Stimulated activated naive CD8-positive, alpha-beta T cell treated with anti-CD3 and anti-CD28 coated beads, Interleukin-15, Interleukin-2, amounts not matched to agents 100 ng/mL and 50 ng/mL, for 24 hours (primary cell): ENCODE measurements at regions not wholly inside any gene's neighbourhood (a gene's known extent, or its start where the extent isn't known, plus 50 kb on each side); places are given as distances from the start of the nearest gene placed in this dataset.

Experiments used
- H3K27ac Mint-ChIP-seq: one replicate; pipeline ENCODE4 v1.8.0; 2021; ENCODE audit warnings: mild to moderate bottlenecking, mixed read lengths
- H3K27me3 Mint-ChIP-seq: one replicate; pipeline ENCODE4 v1.8.0; 2021; ENCODE audit warnings: mixed read lengths
- H3K36me3 Mint-ChIP-seq: one replicate; pipeline ENCODE4 v1.8.0; 2021; ENCODE audit warnings: low read depth, mixed read lengths
- H3K4me1 Mint-ChIP-seq: one replicate; pipeline ENCODE4 v1.8.0; 2021; ENCODE audit warnings: low read depth, mixed read lengths
- H3K4me3 Mint-ChIP-seq: one replicate; pipeline ENCODE4 v1.8.0; 2021; ENCODE audit warnings: mild to moderate bottlenecking, mixed read lengths
- H3K9me3 Mint-ChIP-seq: one replicate; pipeline ENCODE4 v1.8.0; 2021; ENCODE audit warnings: mixed read lengths

DNA sequence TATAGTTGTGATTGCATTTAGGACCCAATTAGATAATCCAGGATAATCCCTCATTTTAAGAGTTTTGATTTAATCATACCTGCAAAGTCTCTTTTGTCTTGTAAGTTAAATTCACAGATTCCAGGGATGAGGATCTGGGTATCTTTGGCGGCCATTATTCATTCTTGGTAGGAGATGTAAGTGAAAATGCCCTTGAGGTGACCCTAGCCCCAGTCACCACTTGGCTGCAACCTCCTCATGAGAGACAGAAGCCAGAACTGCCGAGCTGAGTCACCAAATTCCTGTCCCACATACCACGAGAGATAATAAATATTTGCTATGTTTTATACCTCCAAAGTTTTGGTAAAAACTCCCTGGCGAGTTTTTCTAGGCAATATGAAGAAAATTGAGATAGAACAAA, 389.4 kb downstream of the RFC3 start:
- Mint-ChIP-seq H3K4me3 (no peak overlapping the region), H3K27ac (no peak overlapping the region), H3K36me3 (no peaks in the 10 kb centered on the region), H3K27me3 (no peaks in the 10 kb centered on the region), H3K4me1 (no peaks in the 10 kb centered on the region), H3K9me3 (no peaks in the 10 kb centered on the region)

DNA sequence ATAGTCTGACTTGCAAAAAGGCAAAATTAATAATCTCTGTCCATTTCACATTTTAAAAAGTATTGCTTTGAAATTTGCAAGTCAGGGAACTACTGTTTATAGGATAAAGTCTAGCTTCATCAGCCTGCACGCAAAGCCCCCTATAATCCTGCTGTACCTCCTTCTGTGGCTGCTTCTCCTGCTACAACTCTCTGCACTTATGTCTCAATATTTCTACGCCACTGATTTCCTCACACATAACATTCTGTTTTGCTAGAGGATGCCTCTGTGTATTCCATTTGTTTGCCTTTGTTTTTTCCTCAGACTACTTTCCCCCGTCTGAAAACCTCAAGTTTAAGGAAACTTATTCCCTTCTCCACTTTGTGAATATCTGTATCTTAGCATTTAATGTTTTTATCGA, 389.9 kb downstream of the RFC3 start:
- H3K4me3 Mint-ChIP-seq = no peak overlapping the region
- H3K4me1 Mint-ChIP-seq = no peaks in the 10 kb centered on the region
- H3K36me3 Mint-ChIP-seq = no peaks in the 10 kb centered on the region
- H3K27ac Mint-ChIP-seq = no peak overlapping the region
- no peaks in the 10 kb centered on the region for H3K9me3 Mint-ChIP-seq
- no peaks in the 10 kb centered on the region for H3K27me3 Mint-ChIP-seq

DNA sequence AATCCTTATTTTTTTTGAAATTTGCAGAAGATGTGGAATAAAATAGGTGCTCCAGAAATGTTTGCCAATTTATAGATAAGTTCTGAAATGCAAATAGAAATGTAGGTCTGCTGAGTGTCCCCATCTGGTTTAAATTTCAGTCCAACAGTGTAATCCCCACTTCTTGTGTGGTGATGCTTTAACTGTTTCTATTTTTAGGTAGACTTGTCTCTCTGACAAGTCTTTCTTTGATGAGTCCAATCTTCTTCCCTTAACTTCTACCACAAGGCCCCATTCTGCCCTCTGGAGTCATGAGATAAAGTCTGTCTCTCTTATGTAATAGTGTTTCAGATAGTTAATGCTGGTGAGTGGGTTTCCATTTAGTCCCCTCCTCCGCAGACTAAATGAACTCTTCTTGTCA, 390.4 kb downstream of the RFC3 start:
- Mint-ChIP-seq H3K4me3 (no peak overlapping the region), H3K9me3 (no peaks in the 10 kb centered on the region), H3K27ac (no peak overlapping the region), H3K4me1 (no peaks in the 10 kb centered on the region), H3K27me3 (no peaks in the 10 kb centered on the region), H3K36me3 (no peaks in the 10 kb centered on the region)

DNA sequence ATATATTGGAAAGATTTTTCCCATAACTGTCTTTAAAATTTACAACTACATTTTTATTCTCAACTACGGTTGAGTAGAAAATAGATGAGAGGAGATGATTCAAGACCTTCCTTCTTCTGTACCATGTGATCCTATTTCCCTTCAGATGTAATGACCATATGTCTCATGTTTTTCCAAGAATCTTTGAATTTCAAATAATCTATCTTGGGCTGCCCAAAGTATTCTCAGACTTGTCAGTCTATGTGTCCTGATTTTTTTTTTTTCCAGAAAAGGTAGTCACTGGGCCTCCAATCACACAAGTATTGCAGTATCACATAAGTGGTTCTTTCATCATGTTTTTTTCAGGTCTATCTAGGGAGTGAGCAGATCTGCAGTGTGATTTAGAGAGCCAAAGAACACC, 392.4 kb downstream of the RFC3 start:
- Mint-ChIP-seq H3K9me3 (no peaks in the 10 kb centered on the region), H3K27ac (no peak overlapping the region), H3K36me3 (no peaks in the 10 kb centered on the region)

DNA sequence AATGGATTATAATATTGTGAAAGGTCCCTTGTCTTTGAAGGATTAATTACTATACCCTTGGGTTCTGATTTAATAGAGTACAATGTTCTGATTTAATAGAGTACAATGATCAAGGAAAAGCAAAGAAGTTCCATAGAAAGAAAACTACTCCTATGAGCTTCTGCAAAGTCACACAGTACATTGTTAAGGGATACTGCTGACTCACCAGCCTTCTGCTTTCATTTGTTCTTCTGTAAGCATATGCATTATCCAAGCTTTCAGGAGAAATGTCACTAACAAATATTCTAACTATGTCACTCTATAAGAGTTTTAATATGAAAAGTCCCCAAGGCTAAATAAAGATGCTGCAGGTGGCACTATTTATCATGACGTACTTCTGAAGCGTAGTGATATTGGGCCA, 396.7 kb downstream of the RFC3 start:
- no peaks in the 10 kb centered on the region for H3K27me3 Mint-ChIP-seq
- H3K36me3 Mint-ChIP-seq = no peaks in the 10 kb centered on the region
- no peak overlapping the region for H3K4me3 Mint-ChIP-seq
- H3K4me1 Mint-ChIP-seq = no peaks in the 10 kb centered on the region
- H3K27ac Mint-ChIP-seq = no peak overlapping the region
- H3K9me3 Mint-ChIP-seq = no peaks in the 10 kb centered on the region

More for the DNA sequence above, 392.4 kb downstream of the RFC3 start:
- H3K27me3 Mint-ChIP-seq = no peaks in the 10 kb centered on the region
- no peaks in the 10 kb centered on the region for H3K4me1 Mint-ChIP-seq
- no peak overlapping the region for H3K4me3 Mint-ChIP-seq

DNA sequence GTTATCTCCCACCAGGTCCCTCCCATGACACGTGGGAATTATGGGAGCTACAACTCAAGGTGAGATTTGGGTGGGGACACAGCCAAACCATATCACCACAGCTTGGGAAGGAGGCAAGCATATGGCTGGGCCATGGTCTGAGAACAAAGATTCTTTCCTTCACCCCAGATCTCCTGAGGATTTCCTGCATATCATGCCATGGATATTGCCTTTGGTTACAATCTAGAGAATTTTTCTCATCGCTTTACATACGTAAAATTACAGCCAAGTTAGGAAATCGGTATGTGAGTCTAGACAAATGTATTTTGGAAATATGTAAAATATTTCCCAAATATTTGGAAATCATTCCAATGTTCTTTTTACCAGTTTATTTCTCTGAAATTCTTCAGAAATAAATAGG, 398.3 kb downstream of the RFC3 start:
- H3K9me3 Mint-ChIP-seq = no peaks in the 10 kb centered on the region
- no peaks in the 10 kb centered on the region for H3K27me3 Mint-ChIP-seq
- no peak overlapping the region for H3K4me3 Mint-ChIP-seq
- H3K36me3 Mint-ChIP-seq = no peaks in the 10 kb centered on the region
- H3K27ac Mint-ChIP-seq = no peak overlapping the region
- no peaks in the 10 kb centered on the region for H3K4me1 Mint-ChIP-seq

DNA sequence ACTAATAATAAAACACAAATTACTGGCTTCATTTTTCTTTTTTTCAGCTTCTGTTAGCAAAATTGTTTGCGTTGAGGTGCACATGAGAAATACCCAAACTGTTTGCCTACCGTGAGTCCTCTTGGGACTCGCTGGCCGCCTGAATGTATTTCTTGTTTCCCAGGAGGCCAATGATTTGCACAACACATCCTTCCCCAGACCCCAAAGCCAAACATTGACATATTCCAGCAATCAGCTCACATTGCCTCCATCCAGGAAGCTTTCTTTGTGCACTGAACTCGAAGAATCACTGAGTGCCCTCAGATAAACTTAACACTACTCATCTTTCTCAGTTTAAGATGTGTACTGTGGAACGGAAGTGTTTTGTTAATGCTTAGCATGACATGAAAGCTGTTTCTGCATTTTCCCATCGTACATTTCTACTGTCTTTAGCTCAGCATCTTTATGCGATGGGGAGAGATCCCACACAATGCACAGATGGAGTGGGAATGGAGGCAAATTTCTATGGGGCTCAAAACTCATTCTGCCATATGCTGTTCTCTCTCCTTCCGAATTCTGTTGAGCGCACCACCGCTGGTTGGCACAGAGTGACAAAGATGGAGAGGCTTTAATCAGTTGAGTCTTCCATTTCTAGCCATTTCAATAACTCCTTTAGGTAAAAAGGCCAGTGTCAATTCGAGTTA, 399.5 kb downstream of the RFC3 start:
- no peak overlapping the region for H3K4me3 Mint-ChIP-seq
- no peaks in the 10 kb centered on the region for H3K4me1 Mint-ChIP-seq
- H3K9me3 Mint-ChIP-seq = no peaks in the 10 kb centered on the region
- no peaks in the 10 kb centered on the region for H3K36me3 Mint-ChIP-seq
- H3K27ac Mint-ChIP-seq = no peak overlapping the region
- H3K27me3 Mint-ChIP-seq = no peaks in the 10 kb centered on the region

DNA sequence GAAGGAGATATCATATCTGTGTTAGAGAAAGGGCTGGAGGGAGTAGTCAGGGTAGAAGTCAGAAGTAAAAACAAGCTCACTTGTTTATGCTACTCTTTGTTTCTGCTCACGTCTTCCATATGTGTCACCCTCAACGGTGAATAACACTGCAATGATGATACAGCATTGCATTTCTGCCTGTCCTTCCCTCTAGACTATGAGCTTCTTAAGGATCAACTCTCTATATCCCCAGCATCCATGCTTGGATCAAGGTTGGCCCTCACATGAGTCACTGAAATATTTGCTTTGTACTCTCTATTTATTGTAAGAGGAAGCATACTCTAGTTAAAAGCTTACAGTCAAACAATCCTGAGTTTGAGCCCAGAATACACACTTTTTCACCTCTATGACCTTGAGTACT, 406.0 kb downstream of the RFC3 start:
- Mint-ChIP-seq H3K9me3 (peaks cover 4% of the 10 kb centered on the region), H3K27ac (no peak overlapping the region), H3K27me3 (no peaks in the 10 kb centered on the region), H3K4me3 (no peak overlapping the region), H3K4me1 (no peaks in the 10 kb centered on the region), H3K36me3 (no peaks in the 10 kb centered on the region)

DNA sequence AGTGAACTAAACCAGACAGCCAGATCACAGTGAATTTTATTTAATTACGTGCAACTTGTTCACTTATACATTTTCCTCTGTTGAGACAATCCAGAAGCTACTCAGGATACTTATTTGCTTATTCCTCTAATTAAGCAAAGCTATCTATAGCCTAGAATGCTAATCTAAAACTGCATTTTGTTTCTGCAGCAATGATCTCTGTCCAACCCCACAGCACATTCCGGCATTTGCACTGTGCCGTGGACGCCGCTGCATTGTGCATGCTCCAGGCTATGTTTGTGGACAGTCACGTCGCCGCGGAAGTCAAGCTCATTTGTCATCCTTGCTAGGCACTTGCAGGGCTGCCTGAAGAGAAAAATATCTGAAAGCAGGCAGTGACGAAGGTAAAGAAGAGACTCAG, 406.9 kb downstream of the RFC3 start:
- Mint-ChIP-seq H3K27ac (no peak overlapping the region), H3K4me3 (no peak overlapping the region), H3K9me3 (peaks cover 4% of the 10 kb centered on the region), H3K36me3 (no peaks in the 10 kb centered on the region), H3K27me3 (no peaks in the 10 kb centered on the region), H3K4me1 (no peaks in the 10 kb centered on the region)

DNA sequence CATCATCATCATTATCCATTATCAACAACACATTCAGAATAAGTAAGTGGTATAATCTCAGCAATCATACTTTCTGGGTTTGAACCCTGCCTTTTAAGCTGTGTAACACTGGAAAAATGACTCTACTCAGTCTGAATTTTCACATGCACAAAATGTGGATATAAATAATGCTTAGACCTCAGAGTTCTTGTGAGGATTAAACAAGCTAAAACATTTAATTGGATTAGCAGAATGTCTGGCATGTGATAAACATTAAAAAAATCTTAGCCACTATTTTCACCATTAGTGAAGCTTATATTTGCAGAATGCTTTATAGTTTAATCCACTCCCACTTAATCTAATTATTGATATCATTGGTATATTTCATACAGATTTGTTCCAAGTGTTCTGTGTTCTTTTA, 412.3 kb downstream of the RFC3 start:
- H3K4me1 Mint-ChIP-seq = no peaks in the 10 kb centered on the region
- H3K27me3 Mint-ChIP-seq = no peaks in the 10 kb centered on the region
- H3K27ac Mint-ChIP-seq = no peak overlapping the region
- peaks cover 11% of the 10 kb centered on the region for H3K9me3 Mint-ChIP-seq
- H3K36me3 Mint-ChIP-seq = no peaks in the 10 kb centered on the region
- H3K4me3 Mint-ChIP-seq = no peak overlapping the region

DNA sequence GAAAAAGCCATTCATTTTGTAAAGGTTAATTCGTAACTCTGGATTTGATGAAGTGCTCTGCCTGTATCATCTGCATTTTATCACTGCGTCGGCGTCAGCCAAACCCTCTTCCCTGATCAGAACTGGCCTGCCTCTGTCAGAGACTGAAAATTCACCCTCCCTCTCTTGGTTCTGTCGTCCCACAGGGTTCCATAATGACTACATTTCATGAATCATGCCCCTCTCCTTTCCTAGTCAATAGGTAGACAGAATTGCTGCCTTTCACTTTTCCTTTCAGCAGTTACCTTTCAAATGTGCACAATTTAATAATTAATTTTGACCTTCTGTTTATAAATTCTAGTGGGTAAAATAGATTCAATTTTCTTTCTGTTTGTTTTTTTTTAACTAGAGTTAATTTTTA, 423.4 kb downstream of the RFC3 start:
- no peaks in the 10 kb centered on the region for H3K27me3 Mint-ChIP-seq
- no peak overlapping the region for H3K4me3 Mint-ChIP-seq
- H3K9me3 Mint-ChIP-seq = peaks cover 5% of the 10 kb centered on the region
- no peaks in the 10 kb centered on the region for H3K4me1 Mint-ChIP-seq
- no peaks in the 10 kb centered on the region for H3K36me3 Mint-ChIP-seq
- H3K27ac Mint-ChIP-seq = no peak overlapping the region

DNA sequence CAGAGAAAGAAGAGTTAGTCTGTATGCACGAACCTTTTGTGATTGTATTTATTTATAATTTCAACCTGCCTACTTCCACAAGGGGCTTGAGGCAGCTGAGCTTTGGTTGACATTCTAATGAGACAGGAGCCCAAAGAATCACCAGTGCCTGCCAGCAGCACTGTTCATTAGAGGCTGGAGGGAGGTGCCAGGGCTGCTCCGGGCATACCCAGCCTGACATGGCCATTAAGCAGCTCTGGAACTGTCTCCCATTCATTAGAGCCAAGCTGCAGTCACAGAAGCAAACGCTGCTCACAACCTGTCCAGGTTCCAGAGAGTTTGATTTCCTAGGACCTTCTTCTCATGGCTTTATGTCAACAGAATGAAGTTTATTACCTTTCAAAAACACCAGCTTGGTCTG, 425.5 kb downstream of the RFC3 start:
- no peaks in the 10 kb centered on the region for H3K4me1 Mint-ChIP-seq
- H3K9me3 Mint-ChIP-seq = peaks cover 16% of the 10 kb centered on the region

DNA sequence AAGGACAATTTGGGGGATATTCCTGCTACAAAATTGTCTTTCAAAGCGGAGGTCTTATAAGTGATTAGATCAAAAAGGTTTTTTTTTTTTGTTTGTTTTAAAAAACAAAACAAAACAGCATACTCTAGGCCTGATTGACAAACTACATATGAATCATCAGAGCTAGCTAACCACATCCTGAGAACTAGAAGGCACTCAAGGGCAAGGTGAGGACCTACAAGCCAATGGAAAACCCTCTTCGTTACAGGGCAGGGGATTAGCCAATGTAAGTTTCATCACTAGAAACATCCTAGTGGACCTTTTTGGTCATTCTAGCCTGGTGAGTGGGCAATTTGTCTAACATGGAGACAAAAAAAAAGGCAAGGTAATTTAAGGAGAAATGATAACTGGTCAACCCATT, 428.6 kb downstream of the RFC3 start:
- Mint-ChIP-seq H3K27ac (no peak overlapping the region), H3K4me3 (no peak overlapping the region), H3K27me3 (no peaks in the 10 kb centered on the region), H3K9me3 (peaks cover 16% of the 10 kb centered on the region), H3K36me3 (no peaks in the 10 kb centered on the region), H3K4me1 (no peaks in the 10 kb centered on the region)

More for the DNA sequence above, 425.5 kb downstream of the RFC3 start:
- no peaks in the 10 kb centered on the region for H3K27me3 Mint-ChIP-seq
- no peak overlapping the region for H3K4me3 Mint-ChIP-seq
- H3K27ac Mint-ChIP-seq = no peak overlapping the region
- no peaks in the 10 kb centered on the region for H3K36me3 Mint-ChIP-seq

DNA sequence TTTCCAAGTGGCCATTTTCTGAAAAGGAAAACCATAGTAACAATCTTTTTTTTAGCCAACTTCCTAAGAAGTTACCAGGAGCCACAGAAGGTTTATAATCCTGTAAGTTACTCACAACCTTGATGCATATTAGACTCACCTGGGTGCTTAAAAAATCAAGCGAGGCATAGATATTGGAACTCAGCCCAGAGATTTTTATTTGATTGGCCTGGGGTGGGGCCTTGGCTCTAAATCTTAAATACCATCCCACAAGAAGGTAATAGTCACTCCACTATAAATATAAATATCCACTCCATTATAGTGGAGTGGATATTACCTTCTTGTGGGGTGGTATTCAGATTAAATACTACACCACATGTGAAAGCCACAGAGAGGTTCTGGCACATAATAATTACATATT, 429.6 kb downstream of the RFC3 start:
- Mint-ChIP-seq H3K9me3 (peaks cover 19% of the 10 kb centered on the region), H3K4me3 (no peak overlapping the region), H3K27me3 (no peaks in the 10 kb centered on the region), H3K4me1 (no peaks in the 10 kb centered on the region), H3K27ac (no peak overlapping the region), H3K36me3 (no peaks in the 10 kb centered on the region)

DNA sequence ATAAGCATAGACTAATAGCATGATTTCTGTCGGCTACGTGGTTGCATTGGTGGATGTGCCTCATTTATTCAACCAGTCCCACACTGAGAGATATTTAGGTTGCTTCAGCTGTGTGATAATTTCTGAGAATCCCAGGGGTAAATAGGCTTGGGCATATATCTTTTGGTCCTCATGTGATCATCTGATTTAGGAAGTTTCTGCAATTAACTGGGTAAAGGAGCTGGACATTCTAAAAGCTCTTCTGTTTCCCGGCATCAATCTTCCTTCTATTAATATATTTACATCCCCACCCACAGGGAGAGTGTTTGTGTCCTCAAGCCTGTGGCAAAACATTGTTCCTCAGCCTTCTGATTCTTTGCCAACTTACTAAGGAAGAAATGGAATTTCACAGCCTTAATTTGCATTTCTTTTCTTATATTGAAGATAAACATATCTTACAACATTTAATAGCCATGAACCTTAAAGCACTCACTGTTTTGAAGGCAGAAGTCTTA, 431.6 kb downstream of the RFC3 start:
- Mint-ChIP-seq H3K4me3 (no peak overlapping the region), H3K9me3 (peaks cover 19% of the 10 kb centered on the region), H3K27me3 (no peaks in the 10 kb centered on the region), H3K27ac (no peak overlapping the region), H3K36me3 (no peaks in the 10 kb centered on the region), H3K4me1 (no peaks in the 10 kb centered on the region)

DNA sequence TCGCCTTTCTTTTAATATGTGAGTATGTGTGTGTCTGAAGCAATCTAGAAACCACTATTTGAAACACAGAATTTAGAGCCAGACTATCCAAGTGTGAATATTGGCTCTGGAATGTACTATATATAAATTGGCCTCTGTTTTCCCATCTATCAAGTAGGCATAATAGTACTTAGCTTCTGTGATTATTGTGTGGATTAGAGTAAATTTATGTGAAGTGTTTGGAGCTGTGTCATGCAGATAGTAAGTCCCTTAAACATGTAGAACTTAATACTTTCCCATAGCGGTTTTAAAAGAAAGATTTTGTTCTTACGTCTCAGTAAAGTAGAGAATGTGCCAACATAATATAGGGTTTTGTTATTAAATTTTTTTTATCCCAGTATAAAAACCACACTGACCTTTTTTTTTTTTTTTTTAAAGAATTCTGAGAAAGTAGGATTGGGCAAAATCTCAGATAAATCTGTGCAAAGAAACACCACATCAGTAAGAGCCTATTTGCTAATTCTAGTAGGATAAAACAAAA, 432.3 kb downstream of the RFC3 start:
- Mint-ChIP-seq H3K36me3 (no peaks in the 10 kb centered on the region), H3K4me3 (no peak overlapping the region), H3K27me3 (no peaks in the 10 kb centered on the region), H3K27ac (no peak overlapping the region), H3K4me1 (no peaks in the 10 kb centered on the region), H3K9me3 (peaks cover 18% of the 10 kb centered on the region)
